A549 (cell line): ENCODE measurements at regions not wholly inside any gene's neighbourhood (a gene's known extent, or its start where the extent isn't known, plus 50 kb on each side); places are given as distances from the start of the nearest gene placed in this dataset.

Source experiments
- ATAC-seq, 2 experiments: fragments of 200-7000 bp in 1 of 2; fragments of >200 bp in 1 of 2; cut with Nextera tagmentation in 1 of 2; cut with Tn5 transposase in 1 of 2; 3 replicates each; pipeline versions ENCODE4 v1.8.0 to v1.9.1; 2018 to 2020; ENCODE audit warnings: mild to moderate bottlenecking in 1 of 2, moderate library complexity in 1 of 2
- CTCF ChIA-PET: fragments of 300-600 bp; sonication (Branson Sonifier 250); formaldehyde crosslinking; extraction: SDS; loops from one replicate; lab custom pipeline; 2021; ENCODE audit warnings: antibody characterized with exemption, inconsistent platforms; lab: Yijun Ruan, JAX
- POLR2A ChIA-PET: fragments of 350-600 bp; formaldehyde crosslinking; extraction: SDS; loops from one replicate; lab custom pipeline; 2021; ENCODE audit warnings: antibody characterized with exemption, inconsistent platforms; lab: Yijun Ruan, JAX
- DNase-seq, 2 experiments: peaks; one replicate each; pipeline versions ENCODE4 v3.0.0 to v3.0.0-alpha.2; 2011 to 2016; ENCODE audit warnings: low read depth in 1 of 2, low spot score in 1 of 2
- FAIRE-seq: peaks from 2 replicates; lab custom pipeline; 2011; peaks lifted over from hg19 to GRCh38; lab: Jason Lieb, UNC
- H3K27ac ChIP-seq, 2 experiments: fragments of >200 bp; sonication (Bioruptor Twin); formaldehyde crosslinking; 3 replicates each; pipeline ENCODE4 v1.5.1; 2016 to 2017
- H3K4me1 ChIP-seq: fragments of >200 bp; sonication (Bioruptor Twin); formaldehyde crosslinking; 3 replicates; pipeline ENCODE4 v1.6.1; 2016
- H3K4me2 ChIP-seq: fragments of >200 bp; sonication (Bioruptor Twin); formaldehyde crosslinking; 3 replicates; pipeline ENCODE4 v1.6.1; 2016
- H3K4me3 ChIP-seq: fragments of >200 bp; sonication (Bioruptor Twin); formaldehyde crosslinking; 3 replicates; pipeline ENCODE4 v1.5.1; 2016
- H3K9me3 ChIP-seq: fragments of >200 bp; sonication (Bioruptor Twin); formaldehyde crosslinking; 3 replicates; pipeline ENCODE4 v1.6.1; 2016
- CBX2 ChIP-seq: fragments of 200-600 bp; sonication (generic); IDR thresholded peaks from 2 replicates; pipeline ENCODE4 v1.6.1; 2016; ENCODE audit warnings: low read depth, mild to moderate bottlenecking, borderline replicate concordance
- EHF ChIP-seq: fragments of 250-450 bp; sonication (Bioruptor Pico); IDR thresholded peaks from 2 replicates; pipeline ENCODE4 v1.5.0; 2020; ENCODE audit warnings: mild to moderate bottlenecking
- EHMT2 ChIP-seq: fragments of 200-600 bp; sonication (generic); IDR thresholded peaks from 2 replicates; pipeline ENCODE4 v1.6.1; 2016; ENCODE audit warnings: antibody characterized with exemption, low read depth, mild to moderate bottlenecking, moderate library complexity
- EP300 ChIP-seq, 2 experiments: fragments of >200 bp; sonication (Bioruptor Twin); formaldehyde crosslinking; IDR thresholded peaks; 2 replicates in 1 of 2; 3 replicates in 1 of 2; pipeline ENCODE4 v1.6.1; 2016 to 2017
- HDAC2 ChIP-seq: fragments of 200-600 bp; sonication (generic); IDR thresholded peaks from 2 replicates; pipeline ENCODE4 v1.6.1; 2016
- HEYL ChIP-seq: fragments of 250-450 bp; sonication (Bioruptor Pico); IDR thresholded peaks from 2 replicates; pipeline ENCODE4 v1.8.0; 2021; ENCODE audit warnings: mild to moderate bottlenecking, moderate library complexity
- HOXB5 ChIP-seq: fragments of 250-450 bp; sonication (Bioruptor Pico); IDR thresholded peaks from 2 replicates; pipeline ENCODE4 v1.5.0; 2020; ENCODE audit warnings: mild to moderate bottlenecking, moderate library complexity
- KDM1A ChIP-seq: fragments of 200-600 bp; sonication (generic); IDR thresholded peaks from 2 replicates; pipeline ENCODE4 v1.6.1; 2016; ENCODE audit warnings: low read depth, mild to moderate bottlenecking
- KDM5A ChIP-seq: fragments of 200-600 bp; sonication (generic); IDR thresholded peaks from 2 replicates; pipeline ENCODE4 v1.6.1; 2016; ENCODE audit warnings: antibody characterized with exemption, mild to moderate bottlenecking
- MAFK ChIP-seq: fragments of 450-650 bp; IDR thresholded peaks from 2 replicates; pipeline ENCODE4 v1.6.1; 2014; ENCODE audit not compliant: partially characterized antibody
- MAZ ChIP-seq: fragments of 150-350 bp; IDR thresholded peaks from 2 replicates; pipeline ENCODE4 v1.6.1; 2014; ENCODE audit warnings: antibody characterized with exemption, low read depth, low read length, borderline replicate concordance
- NFE2L2 ChIP-seq: fragments of 150-350 bp; conservative IDR thresholded peaks from 2 replicates; pipeline ENCODE4 v1.6.1; 2014; ENCODE audit warnings: low read length
- NPAS2 ChIP-seq: fragments of 250-450 bp; sonication (Bioruptor Pico); IDR thresholded peaks from 2 replicates; pipeline ENCODE4 v1.8.0; 2022; ENCODE audit warnings: mild to moderate bottlenecking, moderate library complexity, borderline replicate concordance
- NR3C1 ChIP-seq: fragments of >200 bp; sonication (Bioruptor Twin); formaldehyde crosslinking; IDR thresholded peaks from 3 replicates; pipeline ENCODE4 v1.6.1; 2017
- POLR2A ChIP-seq: IDR thresholded peaks from 2 replicates; pipeline ENCODE4 v1.6.1; 2012; ENCODE audit warnings: mild to moderate bottlenecking, low read length
- RFX5 ChIP-seq: fragments of 450-650 bp; IDR thresholded peaks from 2 replicates; pipeline ENCODE4 v1.7.1; 2014; ENCODE audit warnings: antibody characterized with exemption, mild to moderate bottlenecking, moderate library complexity
- RNF2 ChIP-seq: fragments of 200-600 bp; sonication (generic); IDR thresholded peaks from 2 replicates; pipeline ENCODE4 v1.6.1; 2016; ENCODE audit warnings: low read depth, mild to moderate bottlenecking, antibody characterized with exemption, moderate library complexity, borderline replicate concordance
- SREBF2 ChIP-seq: fragments of 450-650 bp; IDR thresholded peaks from 2 replicates; pipeline ENCODE4 v1.6.1; 2014; ENCODE audit warnings: mild to moderate bottlenecking, moderate library complexity
- TFCP2L1 ChIP-seq: fragments of 250-450 bp; sonication (Bioruptor Pico); IDR thresholded peaks from 2 replicates; pipeline ENCODE4 v1.5.0; 2021; ENCODE audit warnings: mild to moderate bottlenecking
- TP53 ChIP-seq: fragments of 250-450 bp; sonication (Bioruptor Pico); IDR thresholded peaks from 2 replicates; pipeline ENCODE4 v1.5.0; 2021; ENCODE audit warnings: mild to moderate bottlenecking, moderate library complexity
- ZNF302 ChIP-seq: fragments of 250-450 bp; sonication (Bioruptor Pico); IDR thresholded peaks from 2 replicates; pipeline ENCODE4 v1.9.0; 2021; ENCODE audit warnings: inconsistent platforms, mild to moderate bottlenecking, moderate library complexity
- ZSCAN20 ChIP-seq: fragments of 250-450 bp; sonication (Bioruptor Pico); IDR thresholded peaks from 2 replicates; pipeline ENCODE4 v1.8.0; 2022; ENCODE audit warnings: mild to moderate bottlenecking, moderate library complexity
- WGBS: methylation state at CpG from one replicate; pipeline ENCODE4 v1.1.6; 2017; ENCODE audit errors: missing lambda C conversion rate; 5-methylcytosine and 5-hydroxymethylcytosine counted together
- TF ChIP-seq, protein P1 (sequence below): fragments of 150-350 bp; IDR thresholded peaks from 2 replicates; pipeline ENCODE4 v1.6.1; 2014; ENCODE audit warnings: low read depth, mild to moderate bottlenecking, low read length
- TF ChIP-seq, protein P2 (sequence below): fragments of >200 bp; sonication (Bioruptor Twin); formaldehyde crosslinking; IDR thresholded peaks from 3 replicates; pipeline ENCODE4 v1.5.1; 2016

DNA sequence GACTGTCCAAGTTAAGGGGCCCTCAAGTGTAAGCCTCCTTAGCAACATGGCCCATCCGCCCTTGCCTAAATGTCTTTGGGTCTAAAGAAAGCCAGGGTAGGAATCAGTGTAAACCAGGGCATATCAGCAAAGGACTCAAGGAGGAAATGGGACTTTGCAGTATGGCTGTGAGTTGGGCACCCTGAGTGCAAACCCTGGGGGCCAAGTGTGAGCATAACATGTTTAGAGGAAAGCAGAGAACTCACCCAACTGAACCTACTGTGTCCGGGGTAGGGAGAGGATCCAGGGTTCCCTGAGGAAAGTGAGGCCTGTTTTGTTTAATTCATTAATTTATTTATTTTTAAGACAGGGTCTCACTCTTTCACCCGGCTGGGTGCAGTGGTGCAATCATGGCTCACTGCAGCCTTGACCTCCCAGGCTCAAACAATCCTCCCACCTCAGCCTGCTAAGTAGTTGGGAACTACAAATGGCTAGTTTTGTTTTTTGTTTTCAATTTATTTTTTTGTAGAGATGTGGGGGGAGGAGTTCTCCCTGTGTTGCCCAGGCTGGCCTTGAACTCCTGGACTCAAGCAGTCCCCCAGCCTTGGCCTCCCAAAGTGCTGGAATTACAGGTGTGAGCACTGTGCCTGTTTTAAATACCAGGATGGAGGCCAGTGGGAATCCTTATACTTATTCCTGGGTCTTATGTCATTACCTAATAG, 51.0 kb upstream of the ACTR3 start:
- WGBS, result 91% methylated on average over 3 of the region's 3 CpGs
- CTCF ChIA-PET, result interaction anchor here (0.6 to 1.3 kb wide), 3 partner anchors 8 to 37 kb away, joined by 3 to 4 read pairs (median 3); no protein-coding TSS in a partner anchor
- ATAC-seq (no peak; a peak in 1 of 6 replicates), DNase-seq (no peak), FAIRE-seq (no peak)
- TF ChIP-seq, protein P1, sequence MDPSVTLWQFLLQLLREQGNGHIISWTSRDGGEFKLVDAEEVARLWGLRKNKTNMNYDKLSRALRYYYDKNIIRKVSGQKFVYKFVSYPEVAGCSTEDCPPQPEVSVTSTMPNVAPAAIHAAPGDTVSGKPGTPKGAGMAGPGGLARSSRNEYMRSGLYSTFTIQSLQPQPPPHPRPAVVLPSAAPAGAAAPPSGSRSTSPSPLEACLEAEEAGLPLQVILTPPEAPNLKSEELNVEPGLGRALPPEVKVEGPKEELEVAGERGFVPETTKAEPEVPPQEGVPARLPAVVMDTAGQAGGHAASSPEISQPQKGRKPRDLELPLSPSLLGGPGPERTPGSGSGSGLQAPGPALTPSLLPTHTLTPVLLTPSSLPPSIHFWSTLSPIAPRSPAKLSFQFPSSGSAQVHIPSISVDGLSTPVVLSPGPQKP, result no peak
- TF ChIP-seq TFCP2L1 (CRISPR knock-in tag) (no peak), RFX5 (no peak), POLR2A (no peak), CBX2 (no peak), MAZ (no peak), KDM1A (no peak), SREBF2 (no peak), ZNF302 (CRISPR knock-in tag) (no peak), HEYL (no peak), NPAS2 (CRISPR knock-in tag) (no peak), NR3C1 (no peak), EHMT2 (no peak), HDAC2 (no peak), NFE2L2 (no peak), MAFK (no peak), EP300 (IDR thresholded peaks at IDR 0.05) (no peak)
- Histone ChIP-seq H3K4me2 (no peak overlapping the region), H3K27ac (no peak overlapping the region), H3K4me3 (no peak overlapping the region), H3K4me1 (no peaks in the 10 kb centered on the region), H3K9me3 (no peaks in the 10 kb centered on the region)
- POLR2A ChIA-PET, result no interaction called here

DNA sequence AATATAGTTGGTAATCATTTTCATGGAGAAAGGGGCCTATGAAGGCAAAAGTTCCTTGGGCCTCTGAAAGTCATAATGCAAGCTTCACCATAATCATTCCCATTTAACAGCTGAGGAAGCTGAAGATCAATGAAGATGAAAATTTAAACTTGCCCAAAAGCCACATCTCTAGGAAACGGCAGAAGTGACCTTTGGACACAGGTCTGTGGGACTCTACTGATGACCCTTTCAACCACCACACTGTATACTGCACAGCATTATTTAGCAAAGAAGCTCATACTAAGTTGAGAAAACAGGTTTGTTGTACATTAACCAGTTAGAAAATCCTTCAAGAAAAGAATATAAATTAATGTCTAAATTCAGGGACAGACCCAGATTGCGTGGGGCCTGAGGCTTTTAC, 51.6 kb upstream of the ACTR3 start:
- ChIA-PET POLR2A (no interaction called here), CTCF (interaction anchor here (0.9 to 1.3 kb wide), 2 partner anchors 8 to 37 kb away, joined by 3 to 4 read pairs; no protein-coding TSS in a partner anchor)
- H3K9me3 ChIP-seq, result no peaks in the 10 kb centered on the region
- DNase-seq, result no peak
- FAIRE-seq, result no peak
- no peak overlapping the region for H3K27ac ChIP-seq
- ATAC-seq, result no peak
- no peaks in the 10 kb centered on the region for H3K4me1 ChIP-seq
- 78% methylated on average over 2 of the region's 2 CpGs for WGBS
- no peak overlapping the region for H3K4me2 ChIP-seq
- no peak for TF ChIP-seq HEYL
- no peak for TF ChIP-seq RNF2
- TF ChIP-seq ZSCAN20 (CRISPR knock-in tag), result no peak
- no peak for TF ChIP-seq HOXB5 (CRISPR knock-in tag)
- TF ChIP-seq KDM5A, result no peak
- no peak for TF ChIP-seq TP53 (CRISPR knock-in tag)
- TF ChIP-seq, protein P2, sequence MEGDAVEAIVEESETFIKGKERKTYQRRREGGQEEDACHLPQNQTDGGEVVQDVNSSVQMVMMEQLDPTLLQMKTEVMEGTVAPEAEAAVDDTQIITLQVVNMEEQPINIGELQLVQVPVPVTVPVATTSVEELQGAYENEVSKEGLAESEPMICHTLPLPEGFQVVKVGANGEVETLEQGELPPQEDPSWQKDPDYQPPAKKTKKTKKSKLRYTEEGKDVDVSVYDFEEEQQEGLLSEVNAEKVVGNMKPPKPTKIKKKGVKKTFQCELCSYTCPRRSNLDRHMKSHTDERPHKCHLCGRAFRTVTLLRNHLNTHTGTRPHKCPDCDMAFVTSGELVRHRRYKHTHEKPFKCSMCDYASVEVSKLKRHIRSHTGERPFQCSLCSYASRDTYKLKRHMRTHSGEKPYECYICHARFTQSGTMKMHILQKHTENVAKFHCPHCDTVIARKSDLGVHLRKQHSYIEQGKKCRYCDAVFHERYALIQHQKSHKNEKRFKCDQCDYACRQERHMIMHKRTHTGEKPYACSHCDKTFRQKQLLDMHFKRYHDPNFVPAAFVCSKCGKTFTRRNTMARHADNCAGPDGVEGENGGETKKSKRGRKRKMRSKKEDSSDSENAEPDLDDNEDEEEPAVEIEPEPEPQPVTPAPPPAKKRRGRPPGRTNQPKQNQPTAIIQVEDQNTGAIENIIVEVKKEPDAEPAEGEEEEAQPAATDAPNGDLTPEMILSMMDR, result no peak
- TF ChIP-seq SREBF2, result no peak
- H3K4me3 ChIP-seq, result no peak overlapping the region

DNA sequence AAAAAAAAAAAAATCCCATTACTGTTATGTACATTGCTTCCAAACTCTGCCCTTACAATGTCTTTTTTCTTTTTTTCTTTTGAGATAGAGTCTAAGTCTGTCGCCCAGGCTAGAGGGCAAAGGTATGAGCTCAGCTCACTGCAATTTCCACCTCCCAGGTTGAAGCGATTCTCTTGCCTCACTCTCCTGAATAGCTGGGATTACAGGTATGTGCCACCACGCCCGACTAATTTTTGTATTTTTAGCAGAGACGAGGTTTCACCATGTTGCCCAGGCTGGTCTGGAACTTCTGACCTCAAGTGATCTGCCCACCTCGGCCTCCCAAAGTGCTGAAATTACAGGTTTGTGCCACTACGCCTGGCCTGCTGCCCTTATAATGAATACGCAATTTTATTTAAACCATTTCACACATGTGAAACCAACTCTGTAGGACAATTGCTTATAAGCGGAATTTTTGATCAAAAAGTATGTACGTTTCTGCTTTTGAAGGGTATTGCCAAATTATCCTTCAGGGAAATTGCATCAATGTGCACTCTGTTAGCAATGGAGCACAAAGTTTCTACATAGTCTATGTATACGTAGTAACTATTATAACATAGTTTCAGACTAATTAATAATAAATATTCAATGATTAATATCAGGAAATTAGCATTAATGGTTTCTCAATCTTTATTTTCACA, 55.7 kb upstream of the ACTR3 start:
- Histone ChIP-seq H3K4me2 (no peak overlapping the region), H3K27ac (no peak overlapping the region), H3K4me1 (peaks cover 8% of the 10 kb centered on the region), H3K9me3 (no peaks in the 10 kb centered on the region), H3K4me3 (no peak overlapping the region)
- ChIA-PET CTCF (no interaction called here), POLR2A (no interaction called here)
- no peak for DNase-seq
- ATAC-seq, result no peak
- 88% methylated on average over 11 of the region's 11 CpGs for whole genome bisulfite sequencing
- no peak for TF ChIP-seq EHF
- TF ChIP-seq NFE2L2, result no peak
- TF ChIP-seq NPAS2 (CRISPR knock-in tag), result no peak
- TF ChIP-seq KDM5A, result no peak
- TF ChIP-seq NR3C1, result no peak
- no peak for TF ChIP-seq SREBF2
- TF ChIP-seq KDM1A, result no peak
- no peak for TF ChIP-seq RNF2
- FAIRE-seq, result no peak
